GM12878 (cell line): ENCODE measurements at regions not wholly inside any gene's neighbourhood (a gene's known extent, or its start where the extent isn't known, plus 50 kb on each side); places are given as distances from the start of the nearest gene placed in this dataset.

ENCODE experiments used
- ATAC-seq: fragments of 200-7000 bp; cut with Tn5 transposase; 3 replicates; pipeline ENCODE4 v1.9.1; 2020; ENCODE audit warnings: mild to moderate bottlenecking, moderate library complexity
- BruUV-seq: library from RNA; stranded (reverse); fragments of 400-500 nt; replicated peaks from 2 replicates; lab custom pipeline; 2021; lab: Mats Ljungman, UMichigan
- CTCF ChIA-PET: fragments of 300-600 bp; sonication (Branson Sonifier 250); formaldehyde crosslinking; extraction: SDS; loops from one replicate; lab custom pipeline; 2021; ENCODE audit warnings: inconsistent platforms; lab: Yijun Ruan, JAX
- POLR2A ChIA-PET: fragments of 350-600 bp; formaldehyde crosslinking; extraction: SDS; loops from one replicate; lab custom pipeline; 2021; ENCODE audit warnings: inconsistent platforms; lab: Charles Lee
- RAD21 ChIA-PET: fragments of 300-600 bp; sonication (Branson Sonifier 250); formaldehyde crosslinking; loops from one replicate; lab custom pipeline; 2023; ENCODE audit warnings: antibody characterized with exemption; ENCODE audit not compliant: unreplicated experiment; lab: Charles Lee
- SMC1A ChIA-PET: fragments of 300-600 bp; sonication (Branson Sonifier 250); formaldehyde crosslinking; loops from one replicate; lab custom pipeline; 2023; ENCODE audit not compliant: unreplicated experiment, uncharacterized antibody; lab: Charles Lee
- DNase-seq: peaks from one replicate; pipeline ENCODE4 v3.0.0-alpha.2; 2011; ENCODE audit warnings: low read depth, low spot score
- FAIRE-seq: peaks from 3 replicates; lab custom pipeline; 2011; peaks lifted over from hg19 to GRCh38; lab: Jason Lieb, UNC
- H2AFZ ChIP-seq: 2 replicates; pipeline ENCODE4 v1.6.0; 2011; ENCODE audit warnings: low read depth, low read length, control low read depth; ENCODE audit not compliant: control insufficient read depth
- H3K27ac ChIP-seq: 2 replicates; pipeline ENCODE4 v1.5.1; 2011; ENCODE audit warnings: control low read depth; ENCODE audit not compliant: control insufficient read depth, insufficient read depth
- H3K27me3 ChIP-seq, 2 experiments: replicated peaks in 1 of 2; 2 replicates each; pipeline versions ENCODE4 v1.6.0 to v1.6.1; 2011; ENCODE audit warnings: low read length in 1 of 2; ENCODE audit not compliant: control insufficient read depth in 2 of 2, insufficient read depth in 2 of 2
- H3K36me3 ChIP-seq, 2 experiments: 2 replicates each; pipeline ENCODE4 v1.5.1; 2011; ENCODE audit warnings: low read length in 1 of 2; ENCODE audit not compliant: control insufficient read depth in 2 of 2, insufficient read depth in 2 of 2
- H3K4me1 ChIP-seq: 2 replicates; pipeline ENCODE4 v1.6.1; 2011; ENCODE audit warnings: mild to moderate bottlenecking, low read length, moderate library complexity, mixed read lengths; ENCODE audit not compliant: control insufficient read depth, insufficient read depth
- H3K4me2 ChIP-seq: 2 replicates; pipeline ENCODE4 v1.6.0; 2011; ENCODE audit warnings: control low read depth; ENCODE audit not compliant: control insufficient read depth, insufficient read depth
- H3K4me3 ChIP-seq: fragments of 200-600 bp; sonication (generic); 2 replicates; pipeline ENCODE4 v1.5.1; 2016
- H3K79me2 ChIP-seq: 2 replicates; pipeline ENCODE4 v1.6.0; 2011; ENCODE audit warnings: low read length; ENCODE audit not compliant: control insufficient read depth, insufficient read depth
- H3K9ac ChIP-seq: 2 replicates; pipeline ENCODE4 v1.8.0; 2011; ENCODE audit warnings: low read length, control low read depth, mixed read lengths; ENCODE audit not compliant: control insufficient read depth, insufficient read depth
- H3K9me3 ChIP-seq: replicated peaks from 3 replicates; pipeline ENCODE4 v1.5.1; 2011; ENCODE audit warnings: mild to moderate bottlenecking, low read length; ENCODE audit not compliant: control insufficient read depth, insufficient read depth
- H4K20me1 ChIP-seq: 2 replicates; pipeline ENCODE4 v1.6.0; 2011; ENCODE audit not compliant: control insufficient read depth, insufficient read depth
- BCL11A ChIP-seq: IDR thresholded peaks from 2 replicates; pipeline ENCODE4 v1.6.1; 2011; ENCODE audit warnings: low read depth, low read length
- CBX5 ChIP-seq: sonication (generic); IDR thresholded peaks from 2 replicates; pipeline ENCODE4 v1.6.1; 2016; ENCODE audit warnings: low read depth, moderate library complexity, mild to moderate bottlenecking, inconsistent platforms
- FOXM1 ChIP-seq: IDR thresholded peaks from 2 replicates; pipeline ENCODE4 v1.6.1; 2012; ENCODE audit warnings: low read depth, mild to moderate bottlenecking, inconsistent platforms, low read length, moderate library complexity
- NFIC ChIP-seq: IDR thresholded peaks from 2 replicates; pipeline ENCODE4 v1.6.1; 2012; ENCODE audit warnings: low read depth, mild to moderate bottlenecking, inconsistent platforms, low read length, moderate library complexity
- PAX8 ChIP-seq: fragments of 450-650 bp; IDR thresholded peaks from 2 replicates; pipeline ENCODE4 v1.6.1; 2017; ENCODE audit warnings: mild to moderate bottlenecking, moderate library complexity
- RUNX3 ChIP-seq: IDR thresholded peaks from 2 replicates; pipeline ENCODE4 v1.6.1; 2012; ENCODE audit warnings: low read length, inconsistent platforms
- ZZZ3 ChIP-seq: IDR thresholded peaks from 2 replicates; pipeline ENCODE4 v1.6.1; 2011; ENCODE audit warnings: low read depth; ENCODE audit not compliant: control insufficient read depth, insufficient read length
- WGBS: methylation state at CpG from one replicate; pipeline ENCODE4 v1.1.6; 2016; ENCODE audit warnings: low lambda C conversion rate; ENCODE audit not compliant: insufficient replicate concordance, insufficient coverage; ENCODE audit errors: missing lambda C conversion rate; 5-methylcytosine and 5-hydroxymethylcytosine counted together
- in situ Hi-C: fragments of 300-500 bp; cut with MboI; formaldehyde crosslinking; loops from 9 replicates; pipeline ENCODE4 v1.14.3; 2018; ENCODE audit warnings: mixed read lengths
- intact Hi-C: fragments of 100-400 bp; cut with micrococcal nuclease; formaldehyde crosslinking; loops from one replicate; pipeline ENCODE4 v1.14.2; 2022; ENCODE audit not compliant: unreplicated experiment

GRCh38 chr20:24840121-24840713 lies 108.9 kb upstream of the CST7 start:
- no peak overlapping the region for H3K9ac ChIP-seq
- no peaks in the 10 kb centered on the region for H3K79me2 ChIP-seq
- H4K20me1 ChIP-seq = no peaks in the 10 kb centered on the region
- no peaks in the 10 kb centered on the region for H3K36me3 ChIP-seq
- RAD21 ChIA-PET = no interaction called here
- peaks cover 3% of the 10 kb centered on the region; the same call in 2 of the 3 replicates for H3K9me3 ChIP-seq
- intact Hi-C loops (loop anchor here (5.0 kb wide), 1 partner anchor 77 kb away; no protein-coding TSS in a partner anchor), in situ Hi-C loops (loop anchor here (10.0 kb wide), 1 partner anchor 455 kb away; no protein-coding TSS in a partner anchor)
- DNase-seq = peak; percentile 37
- BruUV-seq = no TSS peak
- peak overlapping the region; percentile 49 for H3K4me2 ChIP-seq
- 11% methylated on average over 8 of the region's 8 CpGs for WGBS
- TF ChIP-seq RUNX3 (peak; percentile 29; the same call in 1 of the 2 replicates), FOXM1 (no peak), ZZZ3 (no peak), PAX8 (no peak), CBX5 (no peak), BCL11A (no peak), NFIC (no peak)
- SMC1A ChIA-PET = no interaction called here
- no peak overlapping the region for H3K4me3 ChIP-seq
- no peak overlapping the region for H2AFZ ChIP-seq
- POLR2A ChIA-PET = no interaction called here
- peak overlapping the region; percentile 20; the same call in 1 of the 2 replicates for H3K27ac ChIP-seq
- CTCF ChIA-PET = no interaction called here
- peaks cover 49% of the 10 kb centered on the region for H3K4me1 ChIP-seq
- no peaks in the 10 kb centered on the region for H3K27me3 ChIP-seq
- FAIRE-seq = no peak
- peak; percentile 24 for ATAC-seq
